NCI-H510A (cell line): ENCODE measurements at regions not wholly inside any gene's neighbourhood (a gene's known extent, or its start where the extent isn't known, plus 50 kb on each side); places are given as distances from the start of the nearest gene placed in this dataset.

Experiments used
- DNase-seq: peaks from one replicate; lab custom pipeline; 2025; lab: John Stamatoyannopoulos, UW

- no peak for DNase-seq
Measured at GRCh38 chr9:119639287-119639955, 270.2 kb upstream of the BRINP1 start.

- no peak for DNase-seq
Measured at GRCh38 chr9:119634006-119634405, 264.8 kb upstream of the BRINP1 start.

GRCh38 chr9:119611565-119611964 lies 242.3 kb upstream of the BRINP1 start:
- no peak for DNase-seq

GRCh38 chr9:119609277-119609971 lies 240.2 kb upstream of the BRINP1 start:
- DNase-seq = no peak

GRCh38 chr9:119601632-119602031 lies 232.4 kb upstream of the BRINP1 start:
- DNase-seq = no peak

GRCh38 chr9:119597499-119597898 lies 228.3 kb upstream of the BRINP1 start:
- DNase-seq = no peak

GRCh38 chr9:119596703-119597102 lies 227.5 kb upstream of the BRINP1 start:
- DNase-seq = no peak

GRCh38 chr9:119588874-119589744 lies 219.9 kb upstream of the BRINP1 start:
- DNase-seq = no peak

GRCh38 chr9:119577881-119578280 lies 208.6 kb upstream of the BRINP1 start:
- no peak for DNase-seq

GRCh38 chr9:119559986-119560385 lies 190.8 kb upstream of the BRINP1 start:
- DNase-seq = no peak

- no peak for DNase-seq
Measured at GRCh38 chr9:119559056-119559455, 189.8 kb upstream of the BRINP1 start.

- peak; percentile 66 for DNase-seq
Measured at GRCh38 chr9:119556129-119556875, 187.1 kb upstream of the BRINP1 start.

- DNase-seq = no peak
Measured at GRCh38 chr9:119544492-119544891, 175.3 kb upstream of the BRINP1 start.

- no peak for DNase-seq
Measured at GRCh38 chr9:119537138-119537537, 167.9 kb upstream of the BRINP1 start.

GRCh38 chr9:119533504-119533903 lies 164.3 kb upstream of the BRINP1 start:
- no peak for DNase-seq

GRCh38 chr9:119526698-119527097 lies 157.5 kb upstream of the BRINP1 start:
- DNase-seq = no peak

- no peak for DNase-seq
Measured at GRCh38 chr9:119523508-119523907, 154.3 kb upstream of the BRINP1 start.

- DNase-seq = no peak
Measured at GRCh38 chr9:119522381-119522780, 153.1 kb upstream of the BRINP1 start.

- DNase-seq = no peak
Measured at GRCh38 chr9:119509291-119509905, 140.2 kb upstream of the BRINP1 start.

GRCh38 chr9:119501374-119501773 lies 132.1 kb upstream of the BRINP1 start:
- DNase-seq = no peak

- DNase-seq = no peak
Measured at GRCh38 chr9:119500072-119500771, 131.0 kb upstream of the BRINP1 start.
